ENCODE measurements at regions not wholly inside any gene's neighbourhood (a gene's known extent, or its start where the extent isn't known, plus 50 kb on each side); places are given as distances from the start of the nearest gene placed in this dataset.

- no peak for TF ChIP-seq POLR2A (IDR thresholded peaks at IDR 0.05)
- TF ChIP-seq, protein P1, sequence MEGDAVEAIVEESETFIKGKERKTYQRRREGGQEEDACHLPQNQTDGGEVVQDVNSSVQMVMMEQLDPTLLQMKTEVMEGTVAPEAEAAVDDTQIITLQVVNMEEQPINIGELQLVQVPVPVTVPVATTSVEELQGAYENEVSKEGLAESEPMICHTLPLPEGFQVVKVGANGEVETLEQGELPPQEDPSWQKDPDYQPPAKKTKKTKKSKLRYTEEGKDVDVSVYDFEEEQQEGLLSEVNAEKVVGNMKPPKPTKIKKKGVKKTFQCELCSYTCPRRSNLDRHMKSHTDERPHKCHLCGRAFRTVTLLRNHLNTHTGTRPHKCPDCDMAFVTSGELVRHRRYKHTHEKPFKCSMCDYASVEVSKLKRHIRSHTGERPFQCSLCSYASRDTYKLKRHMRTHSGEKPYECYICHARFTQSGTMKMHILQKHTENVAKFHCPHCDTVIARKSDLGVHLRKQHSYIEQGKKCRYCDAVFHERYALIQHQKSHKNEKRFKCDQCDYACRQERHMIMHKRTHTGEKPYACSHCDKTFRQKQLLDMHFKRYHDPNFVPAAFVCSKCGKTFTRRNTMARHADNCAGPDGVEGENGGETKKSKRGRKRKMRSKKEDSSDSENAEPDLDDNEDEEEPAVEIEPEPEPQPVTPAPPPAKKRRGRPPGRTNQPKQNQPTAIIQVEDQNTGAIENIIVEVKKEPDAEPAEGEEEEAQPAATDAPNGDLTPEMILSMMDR (IDR thresholded peaks at IDR 0.05) = no peak
These were observed 639.7 kb upstream of the C9orf72 start for GRCh38 chr9:28212979-28213378.

All from ovary (tissue), 3 donors.